NT2/D1 (cell line): ENCODE measurements at regions not wholly inside any gene's neighbourhood (a gene's known extent, or its start where the extent isn't known, plus 50 kb on each side); places are given as distances from the start of the nearest gene placed in this dataset.

Source experiments
- YY1 ChIP-seq: IDR thresholded peaks from 2 replicates; pipeline ENCODE4 v1.6.1; 2011; ENCODE audit not compliant: insufficient read length, insufficient read depth
- ZNF274 ChIP-seq: IDR thresholded peaks from 2 replicates; pipeline ENCODE4 v1.6.1; 2011; ENCODE audit warnings: mild to moderate bottlenecking, low read depth, low read length

DNA sequence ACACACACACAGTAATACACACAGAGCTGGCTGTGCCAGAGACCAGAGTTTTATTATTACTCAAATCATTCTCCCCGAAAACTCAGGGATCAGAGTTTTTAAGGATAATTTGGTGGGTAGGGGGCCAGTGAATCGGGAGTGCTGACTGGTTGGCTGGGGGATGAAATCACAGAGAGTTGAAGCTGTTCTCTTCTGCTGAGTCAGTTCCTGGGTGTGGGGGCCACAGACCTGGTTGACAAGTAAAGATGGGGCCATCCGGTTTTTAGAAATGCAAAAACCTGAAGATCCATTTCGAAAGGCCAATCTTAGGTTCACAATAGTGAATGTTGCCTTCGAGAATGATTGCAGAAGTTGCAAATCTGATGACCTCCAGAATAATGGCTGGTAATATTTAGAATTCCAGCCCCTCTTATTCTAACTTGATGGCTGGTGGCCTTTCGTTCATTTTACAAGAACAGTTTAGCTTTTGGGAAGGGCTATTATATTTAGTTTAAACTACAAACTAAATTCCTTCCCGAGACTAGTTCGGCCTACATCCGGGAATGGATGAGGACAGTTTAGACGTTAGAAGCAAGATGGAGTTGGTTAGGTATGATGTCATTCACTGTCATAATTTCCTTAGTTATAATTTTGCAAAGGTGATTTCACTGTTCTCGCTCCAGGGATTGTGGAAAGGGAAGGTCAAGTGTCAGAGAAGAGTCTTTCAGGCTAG lies 123.2 kb downstream of the KCNJ18 start:
- no peak for TF ChIP-seq YY1
- no peak for TF ChIP-seq ZNF274
